ENCODE measurements at regions not wholly inside any gene's neighbourhood (a gene's known extent, or its start where the extent isn't known, plus 50 kb on each side); places are given as distances from the start of the nearest gene placed in this dataset.

DNA sequence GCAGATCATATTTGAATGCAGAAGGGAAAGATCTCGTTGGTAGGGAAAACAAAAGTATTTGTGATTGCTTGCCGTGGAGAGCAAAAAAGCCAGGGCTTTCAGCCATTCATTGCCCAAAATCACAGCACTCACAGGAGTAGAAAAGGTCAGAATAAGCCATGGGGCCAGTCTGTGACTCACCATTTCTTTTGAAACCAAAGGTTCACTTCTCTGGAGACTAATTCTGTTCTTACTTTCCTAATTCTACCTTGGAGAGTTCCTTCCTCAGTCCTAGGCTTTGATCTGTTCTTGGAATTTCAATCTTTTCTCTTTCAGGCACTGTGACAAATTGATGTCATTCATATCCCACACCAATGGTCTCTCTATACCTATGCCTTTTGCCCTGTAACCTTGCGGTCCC is 54.1 kb upstream of the FAM180A start:
- no peak overlapping the region for H4K5ac ChIP-seq (ENCODE audit: low read depth, low read length)
- H2BK5ac ChIP-seq (ENCODE audit: low read depth, low read length, poor library complexity, severe bottlenecking), result no peak overlapping the region
- H3K27me3 ChIP-seq (ENCODE audit: control insufficient read depth, insufficient read depth, low read length), result no peaks in the 10 kb centered on the region
- H3K56ac ChIP-seq (ENCODE audit: extremely low read depth, insufficient read depth, low read length), result no peak overlapping the region
- H4K8ac ChIP-seq (ENCODE audit: low read depth in 2 of 2, low read length in 2 of 2), result no peak overlapping the region
- no peaks in the 10 kb centered on the region for H4K20me1 ChIP-seq (ENCODE audit: insufficient read depth, low read length)
- H2BK120ac ChIP-seq (ENCODE audit: low read depth, low read length), result no peak overlapping the region
- no peak overlapping the region for H2AK9ac ChIP-seq (replicated peaks; ENCODE audit: low read depth, low read length, poor library complexity)
- no peaks in the 10 kb centered on the region for H3K79me1 ChIP-seq (ENCODE audit: low read depth in 1 of 2, low read length in 2 of 2)
- no peak overlapping the region for H3K4me2 ChIP-seq (ENCODE audit: low read depth, low read length)
- no peak overlapping the region for H2AFZ ChIP-seq (replicated peaks; ENCODE audit: low read length, poor library complexity)
- no peak overlapping the region for H3K18ac ChIP-seq (ENCODE audit: low read depth, low read length)
- in situ Hi-C loops (cut with MboI; ENCODE audit: low sequenced_read_pairs) (loop anchor here (5.0 kb wide), 1 partner anchor 205 kb away; no protein-coding TSS in a partner anchor), intact Hi-C loops (cut with micrococcal nuclease) (loop anchor here (5.0 kb wide), 1 partner anchor 530 kb away; no protein-coding TSS in a partner anchor), dilution Hi-C loops (cut with HindIII; ENCODE audit: low sequenced_read_pairs, unreplicated experiment) (no loop called here)
- no peak overlapping the region for H3K9ac ChIP-seq (ENCODE audit: low read depth, low read length)
- no peak overlapping the region for H2BK20ac ChIP-seq (ENCODE audit: low read depth, low read length)
- POLR2A ChIA-PET (ENCODE audit: unreplicated experiment), result no interaction called here
- H3K4me3 ChIP-seq (ENCODE audit: insufficient read depth, low read depth, low read length), result no peak overlapping the region
- no peaks in the 10 kb centered on the region for H3K9me3 ChIP-seq (ENCODE audit: control insufficient read depth, insufficient read depth, low read length)
- CTCF ChIA-PET, result no interaction called here
- no peak; the same call in 1 of the 2 replicates for ATAC-seq (ENCODE audit: low read depth)
- BruUV-seq (replicated peaks), result no TSS peak
- DNase-seq, result peak; percentile 14
- H3K4ac ChIP-seq (ENCODE audit: low read depth, low read length), result no peak overlapping the region
- no peak overlapping the region for H2AK5ac ChIP-seq (ENCODE audit: low read depth, low read length)
- H3K27ac ChIP-seq (ENCODE audit: insufficient read depth, low read length), result no peak overlapping the region
- H3K4me1 ChIP-seq (ENCODE audit: control insufficient read depth, insufficient read depth, low read length), result no peaks in the 10 kb centered on the region
- no peak overlapping the region for H4K91ac ChIP-seq (ENCODE audit: insufficient read depth, low read depth, low read length)
- H2BK15ac ChIP-seq (ENCODE audit: low read depth, low read length), result no peak overlapping the region
- WGBS, 2 experiments (ENCODE audit: extremely low coverage in 2 of 2, insufficient read length in 1 of 2), result 71% methylated on average over 1 of the region's 3 CpGs; no CpG with 5 or more reads in 1 of the 2 experiments
- no peaks in the 10 kb centered on the region for H3K36me3 ChIP-seq (ENCODE audit: control insufficient read depth, insufficient read depth, low read length)
- H3K9me1 ChIP-seq (ENCODE audit: insufficient read depth, low read length), result no peaks in the 10 kb centered on the region
- no peak overlapping the region for H3K23ac ChIP-seq (ENCODE audit: low read depth, low read length)
- no peak overlapping the region for H3K14ac ChIP-seq (replicated peaks; ENCODE audit: low read depth, low read length)
- TF ChIP-seq POLR2A (IDR thresholded peaks at IDR 0.05; ENCODE audit: low read depth, low read length) (no peak), RFX5 (IDR thresholded peaks at IDR 0.05; ENCODE audit: low read depth, low read length) (no peak), RAD21 (IDR thresholded peaks at IDR 0.05; ENCODE audit: low read length) (no peak), FOS (IDR thresholded peaks at IDR 0.05; ENCODE audit: low read depth, low read length) (no peak), MAFK (IDR thresholded peaks at IDR 0.05; ENCODE audit: low read depth, low read length) (no peak), CEBPB (IDR thresholded peaks at IDR 0.05; ENCODE audit: low read depth, low read length) (no peak), MXI1 (IDR thresholded peaks at IDR 0.05; ENCODE audit: borderline replicate concordance, low read depth, low read length) (no peak), SMC3 (IDR thresholded peaks at IDR 0.05; ENCODE audit: low read depth, low read length) (no peak), CHD1 (IDR thresholded peaks at IDR 0.05; ENCODE audit: low read depth, low read length) (no peak), NFE2L2 (IDR thresholded peaks at IDR 0.05; ENCODE audit: low read depth, low read length) (no peak), BHLHE40 (IDR thresholded peaks at IDR 0.05; ENCODE audit: low read depth, low read length) (no peak), MAZ (IDR thresholded peaks at IDR 0.05; ENCODE audit: borderline replicate concordance, low read depth, low read length) (no peak), RCOR1 (IDR thresholded peaks at IDR 0.05; ENCODE audit: insufficient replicate concordance, low read length) (no peak)
- TF ChIP-seq, protein P1, sequence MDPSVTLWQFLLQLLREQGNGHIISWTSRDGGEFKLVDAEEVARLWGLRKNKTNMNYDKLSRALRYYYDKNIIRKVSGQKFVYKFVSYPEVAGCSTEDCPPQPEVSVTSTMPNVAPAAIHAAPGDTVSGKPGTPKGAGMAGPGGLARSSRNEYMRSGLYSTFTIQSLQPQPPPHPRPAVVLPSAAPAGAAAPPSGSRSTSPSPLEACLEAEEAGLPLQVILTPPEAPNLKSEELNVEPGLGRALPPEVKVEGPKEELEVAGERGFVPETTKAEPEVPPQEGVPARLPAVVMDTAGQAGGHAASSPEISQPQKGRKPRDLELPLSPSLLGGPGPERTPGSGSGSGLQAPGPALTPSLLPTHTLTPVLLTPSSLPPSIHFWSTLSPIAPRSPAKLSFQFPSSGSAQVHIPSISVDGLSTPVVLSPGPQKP (IDR thresholded peaks at IDR 0.05; ENCODE audit: borderline replicate concordance, low read depth, low read length), result no peak
- TF ChIP-seq, protein P2, sequence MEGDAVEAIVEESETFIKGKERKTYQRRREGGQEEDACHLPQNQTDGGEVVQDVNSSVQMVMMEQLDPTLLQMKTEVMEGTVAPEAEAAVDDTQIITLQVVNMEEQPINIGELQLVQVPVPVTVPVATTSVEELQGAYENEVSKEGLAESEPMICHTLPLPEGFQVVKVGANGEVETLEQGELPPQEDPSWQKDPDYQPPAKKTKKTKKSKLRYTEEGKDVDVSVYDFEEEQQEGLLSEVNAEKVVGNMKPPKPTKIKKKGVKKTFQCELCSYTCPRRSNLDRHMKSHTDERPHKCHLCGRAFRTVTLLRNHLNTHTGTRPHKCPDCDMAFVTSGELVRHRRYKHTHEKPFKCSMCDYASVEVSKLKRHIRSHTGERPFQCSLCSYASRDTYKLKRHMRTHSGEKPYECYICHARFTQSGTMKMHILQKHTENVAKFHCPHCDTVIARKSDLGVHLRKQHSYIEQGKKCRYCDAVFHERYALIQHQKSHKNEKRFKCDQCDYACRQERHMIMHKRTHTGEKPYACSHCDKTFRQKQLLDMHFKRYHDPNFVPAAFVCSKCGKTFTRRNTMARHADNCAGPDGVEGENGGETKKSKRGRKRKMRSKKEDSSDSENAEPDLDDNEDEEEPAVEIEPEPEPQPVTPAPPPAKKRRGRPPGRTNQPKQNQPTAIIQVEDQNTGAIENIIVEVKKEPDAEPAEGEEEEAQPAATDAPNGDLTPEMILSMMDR (conservative IDR thresholded peaks at IDR 0.05; ENCODE audit: low read depth, low read length), result no peak
- TF ChIP-seq, protein P3, sequence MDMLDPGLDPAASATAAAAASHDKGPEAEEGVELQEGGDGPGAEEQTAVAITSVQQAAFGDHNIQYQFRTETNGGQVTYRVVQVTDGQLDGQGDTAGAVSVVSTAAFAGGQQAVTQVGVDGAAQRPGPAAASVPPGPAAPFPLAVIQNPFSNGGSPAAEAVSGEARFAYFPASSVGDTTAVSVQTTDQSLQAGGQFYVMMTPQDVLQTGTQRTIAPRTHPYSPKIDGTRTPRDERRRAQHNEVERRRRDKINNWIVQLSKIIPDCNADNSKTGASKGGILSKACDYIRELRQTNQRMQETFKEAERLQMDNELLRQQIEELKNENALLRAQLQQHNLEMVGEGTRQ (IDR thresholded peaks at IDR 0.05; ENCODE audit: low read depth, low read length), result no peak

Measured in IMR-90 (cell line).